Endodermal cell (in vitro differentiated cells): ENCODE measurements at regions not wholly inside any gene's neighbourhood (a gene's known extent, or its start where the extent isn't known, plus 50 kb on each side); places are given as distances from the start of the nearest gene placed in this dataset.

Experiments
- DNase-seq: peaks from one replicate; pipeline ENCODE4 v3.0.0-alpha.2; 2017
- H3K27ac ChIP-seq: 2 replicates; pipeline ENCODE4 v1.5.1; 2013; ENCODE audit warnings: mild to moderate bottlenecking, low read depth, low read length, moderate library complexity
- H3K27me3 ChIP-seq: 2 replicates; pipeline ENCODE4 v1.6.1; 2013; ENCODE audit warnings: mild to moderate bottlenecking, low read length, moderate library complexity; ENCODE audit not compliant: insufficient read depth, control insufficient read depth, poor library complexity, severe bottlenecking
- H3K36me3 ChIP-seq: 2 replicates; pipeline ENCODE4 v1.7.0; 2013; ENCODE audit warnings: mild to moderate bottlenecking, low read length, moderate library complexity; ENCODE audit not compliant: control insufficient read depth, insufficient read depth
- H3K4me1 ChIP-seq: one replicate; pipeline ENCODE4 v1.7.0; 2013; ENCODE audit warnings: low read length; ENCODE audit not compliant: control insufficient read depth, insufficient read depth
- H3K4me3 ChIP-seq: 2 replicates; pipeline ENCODE4 v1.5.1; 2013; ENCODE audit warnings: mild to moderate bottlenecking, low read length, moderate library complexity
- H3K9ac ChIP-seq: 2 replicates; pipeline ENCODE4 v1.6.1; 2013; ENCODE audit warnings: mild to moderate bottlenecking, low read length, moderate library complexity; ENCODE audit not compliant: poor library complexity, severe bottlenecking; ENCODE audit errors: extremely low read depth
- H3K9me3 ChIP-seq: 2 replicates; pipeline ENCODE4 v1.6.1; 2013; ENCODE audit warnings: mild to moderate bottlenecking, low read length, moderate library complexity; ENCODE audit not compliant: control insufficient read depth
- H3K27ac Mint-ChIP-seq: 2 replicates; pipeline ENCODE4 v1.8.0; 2020; ENCODE audit warnings: mixed read lengths
- H3K27me3 Mint-ChIP-seq: 2 replicates; pipeline ENCODE4 v1.8.0; 2021; ENCODE audit warnings: mild to moderate bottlenecking, mixed read lengths; ENCODE audit not compliant: insufficient read depth
- H3K36me3 Mint-ChIP-seq: 2 replicates; pipeline ENCODE4 v1.8.0; 2020; ENCODE audit warnings: low read depth, mixed read lengths
- H3K4me1 Mint-ChIP-seq: 2 replicates; pipeline ENCODE4 v1.8.0; 2020; ENCODE audit warnings: mixed read lengths
- H3K4me3 Mint-ChIP-seq: 2 replicates; pipeline ENCODE4 v1.8.0; 2020; ENCODE audit warnings: mild to moderate bottlenecking, moderate library complexity, mixed read lengths
- H3K9me3 Mint-ChIP-seq: 2 replicates; pipeline ENCODE4 v1.8.0; 2020; ENCODE audit warnings: mild to moderate bottlenecking, mixed read lengths
- WGBS, 2 experiments: methylation state at CpG; one replicate each; pipeline versions ENCODE4 v1.1.5 to v1.1.7; 2013; ENCODE audit warnings: missing lambda C conversion rate in 2 of 2, mixed read lengths in 1 of 2; ENCODE audit not compliant: insufficient coverage in 1 of 2, insufficient read length in 1 of 2; 5-methylcytosine and 5-hydroxymethylcytosine counted together
- TF ChIP-seq, protein P1 (sequence below): fragments of 200-600 bp; sonication (generic); conservative IDR thresholded peaks from 2 replicates; pipeline ENCODE4 v1.5.0; 2021; ENCODE audit warnings: antibody characterized with exemption, mild to moderate bottlenecking

DNA sequence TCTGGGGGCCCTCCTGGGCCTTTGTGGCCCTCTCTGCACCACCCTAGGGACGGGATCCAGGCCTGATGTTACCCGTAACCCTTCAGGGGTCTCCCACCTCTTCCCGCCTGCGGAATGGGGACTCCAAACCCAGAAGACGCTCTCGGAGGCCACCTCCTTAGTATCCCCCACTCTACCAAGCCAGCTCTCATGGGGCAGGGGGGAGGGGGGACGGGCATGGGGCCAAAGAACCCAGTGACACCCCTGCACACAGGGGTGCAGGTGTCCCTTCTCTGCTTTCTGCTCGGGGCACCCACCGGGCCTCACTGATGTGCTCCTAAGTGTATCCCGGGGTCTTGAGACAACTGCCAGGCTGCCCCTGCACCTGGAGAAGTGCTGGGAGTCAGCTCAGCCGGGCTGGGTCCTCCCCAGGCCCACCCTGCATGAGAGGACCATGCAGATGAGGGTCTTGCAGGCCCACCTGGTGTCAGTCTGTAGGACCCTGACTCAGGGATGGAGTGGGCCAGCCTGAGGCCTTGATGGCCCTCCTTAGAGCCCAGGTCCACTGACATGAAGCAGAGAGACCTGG is 176.9 kb downstream of the IGLL1 start:
- DNase-seq = no peak
- Histone ChIP-seq H3K4me3 (peak overlapping the region; percentile 65), H3K9me3 (no peaks in the 10 kb centered on the region)

DNA sequence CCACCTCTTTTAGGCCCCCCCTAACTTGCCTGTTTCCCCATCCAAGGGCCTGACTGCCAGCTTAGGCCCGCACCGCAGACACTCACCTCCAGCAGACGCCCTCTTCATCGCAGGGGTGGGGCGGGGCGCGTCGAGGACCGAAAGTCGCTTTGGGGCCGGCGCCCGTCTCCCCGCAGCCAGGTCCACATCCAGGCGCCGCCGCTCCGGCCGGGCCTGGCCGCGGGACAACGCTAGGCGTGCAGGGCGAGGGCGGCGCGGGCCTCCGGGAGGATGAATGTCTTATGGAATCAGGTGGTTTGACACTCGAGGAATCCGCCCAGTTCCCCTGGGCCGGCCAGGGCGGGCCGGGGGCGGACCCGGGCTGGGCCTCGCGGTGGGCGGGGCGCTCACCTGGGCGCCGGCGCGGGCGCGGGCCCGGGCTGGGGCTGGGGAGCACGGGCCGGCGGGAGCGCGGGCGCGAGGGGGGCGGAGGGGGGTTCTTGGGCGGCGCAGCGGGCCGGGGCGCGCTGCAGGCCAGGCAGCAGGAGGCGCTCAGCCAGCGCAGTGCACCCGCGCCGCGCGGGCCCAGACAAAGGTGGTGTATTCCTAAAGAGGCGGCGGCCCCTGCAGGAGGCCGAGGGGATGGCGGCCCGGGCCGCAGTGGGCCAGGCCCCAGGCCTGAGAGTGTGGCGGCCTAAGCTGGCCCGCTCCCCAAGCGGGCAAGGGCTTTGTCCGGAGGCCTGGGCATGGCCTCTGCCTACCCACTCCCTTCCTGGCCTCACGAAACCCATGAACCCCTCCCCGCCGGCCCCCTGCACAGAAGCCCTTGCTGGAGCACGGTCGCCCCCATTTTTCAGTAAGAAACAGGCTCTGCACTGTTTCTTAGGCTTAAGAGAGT is 177.6 kb downstream of the IGLL1 start:
- WGBS, 2 experiments = 4 to 9% methylated on average over 22 to 82 of the region's 82 CpGs
- peak overlapping the region; percentile 38 for H3K9ac ChIP-seq
- no peaks in the 10 kb centered on the region for H3K4me1 ChIP-seq
- H3K27me3 Mint-ChIP-seq = no peaks in the 10 kb centered on the region
- no peaks in the 10 kb centered on the region for H3K9me3 ChIP-seq
- DNase-seq = peak; percentile 93
- no peaks in the 10 kb centered on the region for H3K9me3 Mint-ChIP-seq
- no peaks in the 10 kb centered on the region for H3K27me3 ChIP-seq
- peak overlapping the region; percentile 10 for H3K27ac ChIP-seq
- TF ChIP-seq, protein P1, sequence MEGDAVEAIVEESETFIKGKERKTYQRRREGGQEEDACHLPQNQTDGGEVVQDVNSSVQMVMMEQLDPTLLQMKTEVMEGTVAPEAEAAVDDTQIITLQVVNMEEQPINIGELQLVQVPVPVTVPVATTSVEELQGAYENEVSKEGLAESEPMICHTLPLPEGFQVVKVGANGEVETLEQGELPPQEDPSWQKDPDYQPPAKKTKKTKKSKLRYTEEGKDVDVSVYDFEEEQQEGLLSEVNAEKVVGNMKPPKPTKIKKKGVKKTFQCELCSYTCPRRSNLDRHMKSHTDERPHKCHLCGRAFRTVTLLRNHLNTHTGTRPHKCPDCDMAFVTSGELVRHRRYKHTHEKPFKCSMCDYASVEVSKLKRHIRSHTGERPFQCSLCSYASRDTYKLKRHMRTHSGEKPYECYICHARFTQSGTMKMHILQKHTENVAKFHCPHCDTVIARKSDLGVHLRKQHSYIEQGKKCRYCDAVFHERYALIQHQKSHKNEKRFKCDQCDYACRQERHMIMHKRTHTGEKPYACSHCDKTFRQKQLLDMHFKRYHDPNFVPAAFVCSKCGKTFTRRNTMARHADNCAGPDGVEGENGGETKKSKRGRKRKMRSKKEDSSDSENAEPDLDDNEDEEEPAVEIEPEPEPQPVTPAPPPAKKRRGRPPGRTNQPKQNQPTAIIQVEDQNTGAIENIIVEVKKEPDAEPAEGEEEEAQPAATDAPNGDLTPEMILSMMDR = peak; percentile 88
- peak overlapping the region; percentile 70 for H3K4me3 ChIP-seq
- H3K36me3 ChIP-seq = no peaks in the 10 kb centered on the region
- H3K4me1 Mint-ChIP-seq = peaks cover 7% of the 10 kb centered on the region
- peak overlapping the region; percentile 47 for H3K4me3 Mint-ChIP-seq
- peak overlapping the region; percentile 80 for H3K27ac Mint-ChIP-seq
- no peaks in the 10 kb centered on the region for H3K36me3 Mint-ChIP-seq

More for the DNA sequence above, 176.9 kb downstream of the IGLL1 start:
- no peaks in the 10 kb centered on the region for H3K27me3 Mint-ChIP-seq
- H3K27ac ChIP-seq = peak overlapping the region; percentile 10
- no peaks in the 10 kb centered on the region for H3K4me1 ChIP-seq
- H3K4me1 Mint-ChIP-seq = peaks cover 9% of the 10 kb centered on the region
- H3K36me3 ChIP-seq = no peaks in the 10 kb centered on the region
- TF ChIP-seq, protein P1 = no peak
- H3K27me3 ChIP-seq = no peaks in the 10 kb centered on the region
- 83% methylated on average over 10 of the region's 11 CpGs; no CpG with 5 or more reads in 1 of the 2 experiments for WGBS, 2 experiments
- no peaks in the 10 kb centered on the region for H3K9me3 Mint-ChIP-seq
- no peaks in the 10 kb centered on the region for H3K36me3 Mint-ChIP-seq
- peak overlapping the region; percentile 38 for H3K9ac ChIP-seq
- H3K4me3 Mint-ChIP-seq = peak overlapping the region; percentile 36
- peak overlapping the region; percentile 80 for H3K27ac Mint-ChIP-seq

DNA sequence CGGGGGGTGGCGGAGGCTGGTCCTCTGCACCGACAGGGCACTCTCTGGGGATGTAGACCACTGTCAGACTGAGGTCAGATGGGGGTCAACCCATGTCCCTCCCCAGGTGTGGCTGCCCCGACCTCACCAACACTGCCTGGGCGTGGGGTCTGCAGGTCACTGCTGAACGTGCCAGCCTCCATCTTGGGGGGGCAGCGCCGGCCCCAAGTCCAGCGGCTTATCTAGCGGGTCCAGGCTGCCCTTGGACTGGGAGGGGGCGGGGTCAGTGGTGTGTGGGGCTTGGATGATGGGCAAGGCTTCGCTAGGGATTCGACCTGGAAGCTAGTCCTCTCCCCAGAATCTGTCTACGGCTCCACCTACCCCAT is 178.2 kb downstream of the IGLL1 start:
- Histone ChIP-seq H3K9ac (no peak overlapping the region), H3K36me3 (no peaks in the 10 kb centered on the region), H3K9me3 (no peaks in the 10 kb centered on the region), H3K27ac (no peak overlapping the region), H3K4me3 (peak overlapping the region; percentile 70), H3K4me1 (no peaks in the 10 kb centered on the region), H3K27me3 (no peaks in the 10 kb centered on the region)
- Mint-ChIP-seq H3K4me1 (peaks cover 4% of the 10 kb centered on the region), H3K4me3 (peak overlapping the region; percentile 47), H3K36me3 (no peaks in the 10 kb centered on the region), H3K9me3 (no peaks in the 10 kb centered on the region), H3K27ac (no peak overlapping the region), H3K27me3 (no peaks in the 10 kb centered on the region)
- 58 to 67% methylated on average over 4 to 14 of the region's 14 CpGs for WGBS, 2 experiments
- peak; percentile 48 for DNase-seq
- TF ChIP-seq, protein P1 = no peak
